GM19043 (cell line): ENCODE measurements at regions not wholly inside any gene's neighbourhood (a gene's known extent, or its start where the extent isn't known, plus 50 kb on each side); places are given as distances from the start of the nearest gene placed in this dataset.
"Not testable (repeated sequence)": the region's sequence is repeated elsewhere in the genome, so short reads cannot be mapped to it uniquely, and the experiment has no call there.

ENCODE experiments used
- ATAC-seq: cut with Tn5 transposase; IDR thresholded peaks from one replicate; pipeline ENCODE4 v1.9.1; 2021; ENCODE audit warnings: low read depth; ENCODE audit not compliant: unreplicated experiment

DNA sequence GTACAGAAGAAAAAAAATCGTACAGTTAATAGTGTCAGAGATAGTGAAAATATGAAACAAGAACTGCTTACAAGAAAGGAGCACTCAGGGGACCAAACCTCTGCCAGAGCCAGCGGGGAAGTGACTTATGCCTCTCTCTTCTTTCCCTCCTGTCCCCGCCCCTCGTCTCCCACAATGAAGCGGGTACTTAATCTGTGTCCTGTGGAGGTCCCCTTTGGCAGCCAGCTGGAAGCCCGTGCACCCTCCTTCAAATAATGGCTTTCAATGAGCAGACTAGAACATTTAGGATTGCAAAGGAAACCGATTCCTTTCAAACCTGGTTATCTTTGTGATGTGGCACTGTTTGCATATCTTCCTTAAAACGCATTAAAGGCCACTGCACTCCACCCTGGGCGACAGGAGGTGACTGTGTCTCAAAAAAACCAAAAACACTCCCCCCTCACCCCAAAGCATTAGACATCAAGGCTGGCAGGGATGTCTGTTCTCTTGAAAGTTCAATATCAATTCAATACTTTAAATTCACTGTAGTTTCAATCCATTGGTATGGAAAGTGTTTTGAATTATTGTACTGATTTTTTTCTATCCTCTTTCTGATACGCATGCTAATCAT is 51.7 kb downstream of the PPIAL4C start:
- not testable (repeated sequence) for ATAC-seq

DNA sequence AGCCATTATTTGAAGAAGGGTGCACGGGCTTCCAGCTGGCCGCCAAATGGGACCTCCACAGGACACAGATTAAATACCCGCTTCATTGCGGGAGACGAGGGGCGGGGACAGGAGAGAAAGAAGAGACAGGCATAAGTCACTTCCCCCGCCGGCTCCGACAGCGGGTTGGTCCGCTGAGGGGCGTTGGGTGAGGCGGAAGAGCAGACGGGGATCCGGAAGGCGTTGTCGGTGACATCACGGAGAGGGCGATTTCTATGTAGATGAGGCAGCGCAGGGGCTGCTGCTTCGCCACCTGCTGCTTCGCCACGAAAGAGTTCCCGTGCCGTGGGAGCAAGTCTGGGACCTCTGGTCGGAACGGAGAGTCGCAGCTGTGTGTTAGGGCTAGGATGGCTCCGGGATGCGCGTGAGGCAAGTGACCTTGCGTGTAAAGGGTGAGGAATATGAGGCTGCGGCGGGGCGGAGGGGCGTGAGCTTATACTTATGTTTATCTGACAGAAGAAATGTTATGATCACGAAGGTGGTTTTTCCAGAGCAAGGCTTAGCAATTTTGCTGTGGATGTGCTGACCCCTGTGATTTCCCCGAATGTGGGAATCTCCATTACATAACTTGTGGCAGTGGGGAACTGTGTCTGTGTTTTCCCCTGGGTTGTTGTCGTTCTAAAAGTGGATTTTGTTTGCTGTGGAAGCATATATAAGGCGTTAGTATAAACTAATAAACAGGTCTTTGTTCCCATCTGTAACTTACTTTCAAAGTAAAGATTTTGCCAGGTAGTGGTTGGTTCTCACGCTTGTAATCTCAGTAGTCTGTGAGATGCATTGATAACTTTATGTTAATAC is 52.9 kb downstream of the PPIAL4C start:
- peak; percentile 87 for ATAC-seq

- not testable (repeated sequence) for ATAC-seq
Measured at GRCh38 chr1:149638481-149638880, 54.8 kb downstream of the PPIAL4C start.

DNA sequence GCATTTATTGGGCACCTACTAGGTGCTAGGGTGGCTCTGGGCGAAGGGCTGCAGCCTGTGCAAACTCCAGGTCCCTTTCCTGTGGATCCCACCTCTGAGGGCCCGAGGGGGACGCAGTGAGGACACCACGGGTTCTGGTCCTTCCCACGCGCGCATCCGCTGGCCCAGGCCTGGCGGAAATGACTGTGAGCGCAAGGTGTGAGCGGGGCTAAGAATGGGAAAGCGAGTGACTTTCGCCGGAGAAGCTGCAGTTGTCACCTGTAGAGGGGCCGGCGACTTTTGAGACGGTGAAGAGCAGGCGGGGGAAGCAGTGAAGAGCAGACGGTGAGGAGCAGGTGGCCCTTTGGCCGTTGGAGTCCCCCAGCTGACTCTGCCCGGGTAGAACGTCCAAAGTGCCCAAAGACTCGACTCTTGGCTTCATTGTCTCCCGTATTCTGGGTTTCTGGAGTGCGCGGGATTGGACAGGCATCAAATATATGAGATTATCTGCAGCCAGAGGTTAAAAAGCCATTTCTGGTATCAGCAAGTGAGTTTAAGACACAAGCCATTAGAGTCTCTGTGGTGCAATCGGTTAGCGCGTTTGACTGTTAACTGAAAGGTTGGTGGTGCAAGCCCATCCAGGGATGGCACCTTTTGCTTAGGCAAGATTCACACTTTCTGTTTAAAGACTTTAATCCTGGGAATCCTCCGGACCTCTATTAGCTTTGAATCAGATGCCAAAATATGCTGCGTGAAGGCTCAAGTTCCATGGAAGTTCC is 55.4 kb downstream of the PPIAL4C start:
- ATAC-seq, result not testable (repeated sequence)

DNA sequence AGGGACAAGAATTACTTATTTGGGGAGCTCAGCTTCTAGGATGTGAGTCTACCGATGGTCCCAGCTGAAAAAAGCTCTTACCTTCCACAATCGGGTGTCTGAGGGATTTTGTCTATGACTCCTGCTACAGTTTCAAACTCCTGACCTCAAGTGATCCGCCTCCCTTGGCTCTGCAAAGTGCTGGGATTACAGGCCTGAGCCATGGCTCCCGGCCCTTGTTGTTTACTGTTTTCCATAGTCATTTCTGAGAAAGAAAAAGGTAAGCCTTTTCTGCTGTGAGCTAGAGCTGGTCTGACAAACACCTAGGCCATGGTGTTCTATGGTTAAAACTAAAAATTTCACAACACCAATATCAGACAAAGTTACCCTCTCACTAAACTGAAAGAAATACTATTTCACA is 57.5 kb downstream of the PPIAL4C start:
- not testable (repeated sequence) for ATAC-seq

DNA sequence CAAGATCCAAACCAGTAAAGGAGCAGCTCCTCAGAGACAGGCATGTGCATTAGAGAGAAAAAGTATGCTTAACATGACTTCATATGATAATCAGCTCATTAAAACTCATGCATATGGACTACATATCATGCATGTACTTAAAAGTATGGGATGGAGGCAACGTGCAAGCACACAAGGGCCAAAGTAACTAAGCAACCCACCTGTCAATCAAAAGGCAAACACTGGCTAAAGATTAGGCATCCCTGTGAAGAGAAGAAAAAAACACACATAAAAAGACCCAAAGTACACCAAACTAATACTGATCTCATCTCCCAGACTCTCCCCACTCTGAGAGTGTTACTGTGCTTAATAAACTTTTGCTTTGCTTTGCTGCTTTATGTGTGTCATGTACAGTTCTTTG is 61.2 kb downstream of the PPIAL4C start:
- ATAC-seq, result not testable (repeated sequence)

DNA sequence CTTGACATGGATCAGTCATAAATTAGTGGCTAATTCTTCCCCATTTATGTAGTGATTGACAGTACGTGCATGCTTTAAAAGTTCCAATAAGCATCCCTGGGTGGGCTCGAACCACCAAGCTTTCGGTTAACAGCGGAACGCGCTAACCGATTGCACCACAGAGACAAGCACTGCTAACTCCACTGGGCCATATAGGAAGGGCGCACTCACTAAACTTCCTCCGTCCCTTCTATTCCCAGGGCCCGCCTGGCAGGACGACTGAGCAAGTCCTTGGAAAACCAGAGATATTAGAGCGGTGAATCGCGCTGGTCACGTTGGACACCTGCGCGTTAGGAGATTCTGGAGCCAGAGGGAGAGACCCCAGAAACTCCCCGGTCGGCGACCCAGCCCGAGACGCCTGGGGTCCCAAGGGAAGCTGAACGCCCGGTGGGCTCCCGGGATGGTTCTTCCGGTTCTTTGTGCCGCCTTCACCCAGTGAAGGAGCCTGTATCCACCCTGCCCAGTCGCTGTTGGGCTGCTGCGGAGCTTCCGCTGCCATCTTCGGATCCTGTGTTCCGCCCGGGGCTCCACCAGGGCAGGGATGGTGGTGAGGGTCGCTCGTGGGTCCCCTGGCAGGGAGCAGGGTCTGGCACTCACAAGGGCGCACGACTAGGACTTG is 62.8 kb downstream of the PPIAL4C start:
- ATAC-seq, result not testable (repeated sequence)

- not testable (repeated sequence) for ATAC-seq
Measured at GRCh38 chr1:149647018-149647373, 63.3 kb downstream of the PPIAL4C start.

DNA sequence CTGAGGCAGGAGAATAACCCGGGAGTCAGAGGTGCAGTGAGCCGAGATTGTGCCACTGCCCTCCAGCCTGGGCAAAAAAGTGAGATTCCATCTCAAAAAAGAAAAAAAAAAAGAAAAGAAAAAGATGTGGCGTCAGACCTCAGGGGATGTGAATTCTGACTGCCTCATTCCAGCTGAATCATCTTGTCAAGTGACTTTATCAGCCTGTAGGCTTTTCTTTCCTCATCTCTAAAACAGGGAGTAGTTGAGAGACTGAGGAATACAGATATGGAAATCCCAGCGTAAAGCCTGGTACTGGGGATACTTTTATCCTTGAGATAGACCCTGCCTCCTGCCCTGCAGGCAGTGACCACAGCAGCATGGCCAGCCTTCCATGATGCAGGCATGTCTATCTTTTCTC is 74.1 kb downstream of the PPIAL4C start:
- ATAC-seq, result not testable (repeated sequence)

- ATAC-seq, result not testable (repeated sequence)
Measured at GRCh38 chr1:149658175-149658574, 74.5 kb downstream of the PPIAL4C start.

- not testable (repeated sequence) for ATAC-seq
Measured at GRCh38 chr1:149664624-149665023, 81.0 kb downstream of the PPIAL4C start.

DNA sequence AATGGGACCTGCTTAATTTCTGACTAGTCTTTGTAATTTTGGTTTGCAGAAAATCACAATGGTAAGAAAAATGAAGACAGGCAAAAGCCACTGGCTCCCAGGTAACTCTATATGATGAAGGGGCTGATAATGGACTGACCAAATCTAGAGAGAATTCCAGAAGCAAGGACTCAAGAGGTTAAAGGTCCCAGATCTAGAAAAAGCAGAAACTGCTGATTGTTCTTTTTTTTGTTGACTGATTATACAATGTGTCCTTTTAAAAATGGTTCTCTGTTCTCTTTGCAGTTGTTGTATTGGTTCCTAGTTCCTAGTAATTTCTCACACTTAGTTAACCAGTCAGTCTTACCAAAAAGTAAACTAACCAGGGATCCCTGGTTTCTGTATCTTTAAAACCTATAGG is 81.4 kb downstream of the PPIAL4C start:
- not testable (repeated sequence) for ATAC-seq

GRCh38 chr1:149665528-149665927 is 81.9 kb downstream of the PPIAL4C start:
- not testable (repeated sequence) for ATAC-seq

- ATAC-seq, result not testable (repeated sequence)
Measured at GRCh38 chr1:149673231-149673909, 89.7 kb downstream of the PPIAL4C start.

DNA sequence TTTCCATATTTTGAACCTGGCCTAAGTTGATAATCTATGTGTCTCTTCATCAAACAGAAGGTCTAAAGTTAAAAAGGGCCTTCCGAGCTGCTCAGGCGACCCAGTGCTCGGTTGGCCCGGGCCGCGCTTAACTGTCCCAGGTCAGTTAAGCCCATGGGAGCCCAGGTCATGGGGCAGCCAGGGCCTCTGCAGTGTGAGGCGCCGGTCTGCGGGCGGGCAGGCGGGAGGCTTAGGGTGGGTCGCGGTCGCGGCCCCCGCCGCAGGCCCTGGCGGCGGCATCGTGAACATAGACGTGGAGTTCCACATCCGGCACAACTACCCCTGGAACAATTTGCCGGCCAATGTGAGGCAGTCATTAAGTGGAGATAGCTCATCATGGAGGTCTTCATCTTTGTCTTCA is 91.3 kb downstream of the PPIAL4C start:
- ATAC-seq, result not testable (repeated sequence)

DNA sequence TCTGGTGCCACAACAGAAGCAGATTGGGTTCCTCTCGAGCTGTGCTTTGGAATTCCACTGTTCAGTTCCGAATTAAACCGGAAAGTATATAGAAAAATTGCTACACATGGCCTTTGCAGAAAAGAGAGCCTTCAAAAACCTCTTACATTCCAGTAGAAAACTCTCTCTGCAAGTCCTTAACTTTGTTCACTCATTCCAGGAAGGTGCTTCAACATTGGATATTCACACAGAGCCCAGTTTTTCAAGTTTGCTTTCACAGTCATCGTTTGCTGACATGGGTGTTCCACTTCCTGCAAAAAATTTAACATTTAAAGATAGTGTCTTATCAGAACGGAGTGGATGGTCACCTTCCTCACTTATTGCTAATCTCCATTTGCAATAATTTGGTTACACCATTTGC is 93.7 kb downstream of the PPIAL4C start:
- ATAC-seq, result not testable (repeated sequence)

DNA sequence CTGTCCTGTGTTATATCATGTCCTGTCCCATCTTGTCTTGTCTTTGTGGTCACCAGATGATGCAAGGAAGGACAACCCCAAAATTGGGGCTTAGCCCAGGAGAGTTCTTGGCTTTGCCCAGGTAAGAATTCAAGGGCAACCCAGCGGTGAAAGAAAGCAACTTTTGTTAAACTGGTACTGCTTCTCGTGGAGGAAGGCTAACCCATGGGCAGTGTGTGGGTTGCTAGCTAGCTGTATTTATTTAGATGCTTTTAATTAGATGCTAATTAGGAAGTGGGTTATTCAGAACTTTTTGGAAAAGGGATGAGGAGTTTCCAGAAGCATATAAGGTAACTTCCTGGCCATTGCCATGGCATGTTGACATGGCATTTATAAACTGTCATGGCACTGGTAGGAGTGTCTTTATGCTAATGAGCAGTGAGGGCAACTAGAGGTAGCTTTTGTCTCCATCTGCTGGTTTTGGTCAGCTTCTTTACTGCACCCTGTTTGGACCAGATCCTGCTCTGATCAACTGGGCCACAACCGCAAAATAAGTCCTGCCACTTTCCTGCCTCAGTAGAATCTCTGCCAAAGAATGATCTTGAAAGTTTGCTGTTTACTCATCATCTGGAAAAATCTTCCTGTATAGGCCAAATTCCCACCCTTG is 95.8 kb upstream of the FCGR1A start:
- not testable (repeated sequence) for ATAC-seq

DNA sequence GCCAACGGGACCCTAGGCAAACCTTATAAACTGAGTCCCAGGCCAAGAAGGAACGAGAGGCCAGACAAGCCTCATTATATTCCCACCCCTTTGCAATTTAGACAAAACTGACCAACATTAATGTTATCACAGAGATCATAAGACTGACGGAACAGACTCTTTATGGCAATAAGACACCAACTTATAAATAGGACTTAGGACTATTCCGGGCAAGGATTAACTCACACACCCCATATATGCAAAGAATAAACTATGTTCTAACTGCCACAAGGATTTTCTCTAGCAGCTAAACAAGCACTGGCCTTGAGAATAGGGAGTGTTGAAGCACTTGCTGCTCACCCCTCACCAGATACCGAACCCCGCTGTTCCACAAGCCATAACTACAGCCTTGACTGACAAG is 91.1 kb upstream of the FCGR1A start:
- not testable (repeated sequence) for ATAC-seq

DNA sequence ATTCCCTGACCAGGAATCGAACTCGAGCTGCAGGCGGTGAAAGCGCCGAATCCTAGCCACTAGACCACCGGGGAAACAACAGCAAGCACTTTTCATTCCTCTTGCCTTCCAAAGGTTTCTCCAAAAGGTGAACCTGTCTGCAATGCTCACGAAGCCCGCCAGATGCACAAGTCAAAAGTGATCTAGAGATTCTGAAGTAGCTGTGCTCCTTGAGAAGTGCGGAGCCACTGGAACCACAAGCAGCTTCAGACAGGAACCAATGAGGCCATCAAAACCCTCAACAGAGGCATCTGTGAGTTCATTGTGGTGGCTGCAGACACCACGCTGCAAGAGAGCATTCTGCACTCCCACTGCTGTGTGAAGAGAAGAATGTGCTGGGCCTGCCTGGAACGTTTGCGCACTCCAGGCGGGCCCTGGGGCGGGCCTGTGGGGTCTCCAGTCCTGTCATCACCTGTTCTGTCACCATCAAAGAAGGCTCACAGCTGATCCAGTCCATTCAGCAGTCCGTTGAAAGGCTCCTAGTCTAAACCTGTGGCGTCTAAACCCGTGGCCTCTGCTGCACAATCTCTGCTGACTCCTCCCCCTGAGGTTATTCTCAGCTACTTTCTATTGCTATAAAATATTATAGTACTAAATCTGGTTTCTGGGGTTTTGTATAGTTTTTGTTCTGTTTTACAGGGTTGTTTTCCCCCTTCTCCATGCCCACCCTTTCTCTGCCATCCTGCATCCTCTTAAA is 89.5 kb upstream of the FCGR1A start:
- ATAC-seq, result not testable (repeated sequence)
